GM21723 (cell line): ENCODE measurements at regions not wholly inside any gene's neighbourhood (a gene's known extent, or its start where the extent isn't known, plus 50 kb on each side); places are given as distances from the start of the nearest gene placed in this dataset.
"Not testable (repeated sequence)": the region's sequence is repeated elsewhere in the genome, so short reads cannot be mapped to it uniquely, and the experiment has no call there.

Experiments used
- ATAC-seq: cut with Tn5 transposase; IDR thresholded peaks from one replicate; pipeline ENCODE4 v1.9.1; 2021; ENCODE audit warnings: mild to moderate bottlenecking, moderate library complexity; ENCODE audit not compliant: unreplicated experiment

- no peak for ATAC-seq
Measured at GRCh38 chr7:114802632-114803031, 119.3 kb upstream of the MDFIC start.

DNA sequence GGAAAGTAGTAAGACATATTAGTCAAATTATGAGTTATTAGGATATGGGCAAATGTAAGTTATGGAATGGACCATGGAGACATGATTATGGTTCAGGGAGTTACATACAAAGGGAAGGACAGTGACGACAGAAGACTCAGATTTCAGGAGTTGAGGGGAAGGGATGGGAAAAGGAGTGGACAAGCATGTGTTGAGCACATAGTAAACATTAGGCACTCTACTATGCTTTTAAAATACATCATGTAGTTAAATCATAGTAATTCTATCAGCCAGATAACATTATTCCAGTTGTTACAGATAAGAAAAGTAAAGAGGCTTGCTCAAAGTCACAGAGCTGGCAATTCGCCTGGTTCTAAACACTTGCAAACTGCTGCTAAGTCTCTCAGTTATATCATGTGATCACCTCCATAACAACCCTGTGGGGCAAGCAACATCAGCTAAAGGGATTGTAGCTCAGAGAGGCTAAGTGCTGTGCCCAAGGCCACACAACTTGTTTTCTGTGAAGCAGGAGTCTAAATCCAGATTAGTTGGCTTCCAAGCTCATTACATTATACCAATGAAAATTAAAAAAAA lies 115.2 kb upstream of the MDFIC start:
- no peak for ATAC-seq

DNA sequence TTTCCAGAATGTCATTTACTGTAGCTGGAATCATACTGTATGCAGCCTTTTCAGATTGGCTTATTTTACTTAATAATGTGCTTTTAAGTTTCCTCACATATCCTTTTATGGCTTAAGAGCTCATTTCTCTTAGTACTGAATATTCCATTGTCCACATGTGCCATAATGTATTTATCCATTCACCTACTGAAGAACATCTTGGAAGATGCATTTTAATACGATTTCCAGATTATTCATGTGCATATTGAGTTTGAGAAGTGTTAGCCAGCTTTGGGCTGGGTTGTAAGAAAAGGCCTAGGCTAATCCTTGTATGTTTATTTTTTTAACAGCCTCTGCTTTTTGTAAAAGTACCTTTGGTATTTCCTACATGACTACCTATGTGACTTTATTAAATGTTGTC lies 109.3 kb upstream of the MDFIC start:
- ATAC-seq: no peak

DNA sequence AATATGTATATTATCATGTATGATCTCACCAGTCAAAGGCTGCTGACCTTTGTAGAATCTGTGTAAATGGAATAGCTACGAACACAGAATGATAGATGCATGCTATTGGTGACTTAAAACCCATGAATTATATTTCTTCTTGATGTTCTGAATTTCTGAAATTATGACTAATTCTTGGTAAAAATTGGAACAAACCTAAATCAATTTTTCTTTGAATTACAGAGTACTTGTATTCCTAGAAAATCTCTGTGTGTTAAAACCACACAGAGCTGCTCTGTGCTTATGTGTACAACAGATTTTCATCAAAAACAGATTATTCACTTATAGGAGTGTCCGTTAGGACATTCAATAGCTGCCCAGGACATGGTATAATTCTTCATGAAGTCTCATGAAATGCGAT lies 108.3 kb upstream of the MDFIC start:
- no peak for ATAC-seq

GRCh38 chr7:114817036-114817435 lies 104.9 kb upstream of the MDFIC start:
- ATAC-seq: not testable (repeated sequence)

GRCh38 chr7:114818501-114818900 lies 103.4 kb upstream of the MDFIC start:
- no peak for ATAC-seq

- ATAC-seq: no peak
Measured at GRCh38 chr7:114819616-114820362, 102.1 kb upstream of the MDFIC start.

GRCh38 chr7:114821030-114821900 lies 100.6 kb upstream of the MDFIC start:
- ATAC-seq: no peak

DNA sequence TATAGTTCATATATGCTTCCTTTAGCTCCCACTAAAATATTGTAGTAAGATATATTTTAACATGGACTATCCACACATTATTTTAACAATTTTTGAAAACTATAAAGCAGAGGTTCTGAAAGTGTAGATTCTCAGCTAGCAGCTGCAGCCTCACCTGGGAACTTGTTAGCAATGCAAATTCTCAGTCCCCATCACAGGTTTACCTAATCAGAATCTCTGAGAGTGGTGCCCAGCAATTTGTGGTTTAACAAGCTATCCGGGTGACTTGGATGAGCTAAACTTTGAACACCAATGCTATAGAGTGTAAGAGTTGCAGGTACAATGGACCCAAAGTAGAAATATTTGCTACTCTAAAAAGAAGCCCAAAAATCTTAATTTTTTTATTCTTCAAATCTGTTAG lies 99.8 kb upstream of the MDFIC start:
- ATAC-seq: no peak

GRCh38 chr7:114822844-114823243 lies 99.0 kb upstream of the MDFIC start:
- no peak for ATAC-seq

DNA sequence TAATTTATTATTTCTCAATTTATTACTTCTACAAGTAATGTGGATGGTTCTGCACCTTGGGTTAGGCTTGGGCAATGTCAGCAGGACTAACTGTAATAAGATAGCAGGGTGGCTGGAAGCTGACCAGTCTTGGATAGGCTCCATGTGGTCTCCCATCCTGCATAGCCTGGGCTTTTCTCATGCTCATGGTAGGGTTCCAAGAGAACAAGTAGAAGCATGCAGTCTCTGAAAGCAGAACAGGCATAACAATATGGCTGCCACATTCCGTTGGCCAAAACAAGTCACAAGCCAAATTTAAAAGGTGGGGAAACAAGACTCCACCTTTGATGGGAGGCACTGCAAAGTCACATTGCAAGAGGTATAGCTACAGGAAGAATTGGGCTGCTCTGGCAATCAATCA lies 98.6 kb upstream of the MDFIC start:
- ATAC-seq: no peak

GRCh38 chr7:114825423-114825951 lies 96.4 kb upstream of the MDFIC start:
- ATAC-seq: no peak

DNA sequence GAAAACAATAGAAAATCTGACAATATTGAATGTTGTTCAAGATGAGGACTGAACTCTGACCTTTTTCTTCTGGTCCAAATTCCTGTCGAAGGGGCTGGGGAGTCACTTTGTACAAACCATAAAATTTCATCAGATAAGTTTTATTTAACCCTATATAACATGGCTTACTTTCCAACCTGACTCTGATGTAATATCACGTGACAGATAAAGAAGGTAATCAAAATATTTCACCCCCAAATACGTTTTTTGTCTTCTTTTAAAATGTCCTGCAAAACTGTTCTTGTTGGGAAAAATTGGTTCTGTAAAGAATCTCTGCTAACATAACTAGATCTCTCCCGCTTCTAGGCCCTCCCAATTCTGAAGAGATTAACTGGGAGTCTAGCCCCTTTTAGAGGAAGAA lies 90.9 kb upstream of the MDFIC start:
- no peak for ATAC-seq

- peak; percentile 95 for ATAC-seq
Measured at GRCh38 chr7:114832906-114833595, 88.8 kb upstream of the MDFIC start.

DNA sequence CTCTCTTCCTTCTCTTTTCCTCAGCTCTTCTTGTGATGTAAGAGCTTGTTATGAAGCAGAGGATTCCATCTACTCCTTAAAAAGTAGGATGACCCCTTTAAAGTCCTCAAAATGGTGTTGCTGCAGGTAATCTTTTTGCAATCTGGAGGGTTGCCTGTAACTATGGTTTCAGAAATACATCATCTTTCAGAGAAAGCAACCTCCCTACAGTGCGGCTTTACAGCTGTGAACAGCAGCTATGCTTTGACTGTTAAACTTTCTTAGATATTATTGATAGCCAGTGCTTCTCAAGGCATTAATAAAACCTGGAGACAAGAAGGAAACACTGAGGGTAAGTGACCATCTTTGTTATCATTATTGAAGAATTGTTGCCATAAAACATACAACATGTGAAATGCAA lies 86.6 kb upstream of the MDFIC start:
- ATAC-seq: no peak

DNA sequence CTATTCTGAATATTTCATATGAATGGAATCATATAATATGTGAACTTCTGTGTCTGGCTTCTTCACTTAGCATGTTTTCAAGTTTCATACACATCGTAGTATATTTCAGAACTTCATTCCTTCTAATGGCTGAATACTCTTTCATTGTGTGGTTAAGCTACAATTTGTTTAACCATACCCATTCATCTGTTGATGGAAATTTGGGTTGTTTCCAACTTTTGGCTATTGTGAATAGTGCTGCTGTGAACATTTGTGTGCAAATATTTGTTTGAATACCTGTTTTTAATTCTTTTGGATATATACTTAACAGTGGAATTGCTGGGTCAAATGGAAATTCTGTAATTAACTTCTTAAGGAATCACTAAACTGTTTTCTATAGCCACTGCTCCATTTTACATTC lies 86.0 kb upstream of the MDFIC start:
- ATAC-seq: no peak

- ATAC-seq: no peak
Measured at GRCh38 chr7:114842551-114843065, 79.3 kb upstream of the MDFIC start.

GRCh38 chr7:114843102-114843501 lies 78.8 kb upstream of the MDFIC start:
- ATAC-seq: no peak

DNA sequence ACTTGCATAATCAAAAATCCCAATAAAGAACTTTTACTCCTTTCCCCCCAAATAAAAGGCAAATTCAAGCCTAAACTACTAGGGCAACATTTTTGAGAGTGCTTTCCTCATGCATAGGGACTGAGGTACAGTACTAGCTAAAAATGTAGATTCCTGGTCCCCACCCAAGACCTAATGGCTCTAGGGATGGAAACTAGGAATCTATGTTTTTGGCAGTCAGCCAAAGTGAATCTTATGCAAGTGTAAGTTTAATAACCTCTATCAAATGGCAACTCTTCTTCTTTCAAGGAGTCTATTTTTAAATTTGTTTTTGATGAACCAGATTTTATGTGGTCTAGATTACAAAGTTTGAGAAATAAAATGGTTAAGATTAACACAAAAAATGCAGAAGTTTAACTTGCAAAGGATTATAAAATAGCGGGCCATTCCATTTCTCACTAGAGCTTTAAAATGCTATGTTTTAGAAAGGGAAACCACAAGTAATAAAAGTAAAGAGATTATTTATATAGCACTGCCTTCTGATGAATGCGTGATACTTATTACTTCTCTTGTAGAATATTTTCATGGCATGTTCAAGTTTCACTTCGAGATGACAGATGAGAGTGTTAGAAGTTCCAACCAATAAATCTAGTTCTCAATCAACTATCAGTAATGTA lies 70.4 kb upstream of the MDFIC start:
- ATAC-seq: no peak

- no peak for ATAC-seq
Measured at GRCh38 chr7:114852293-114852692, 69.6 kb upstream of the MDFIC start.
